ENCODE measurements at regions not wholly inside any gene's neighbourhood (a gene's known extent, or its start where the extent isn't known, plus 50 kb on each side); places are given as distances from the start of the nearest gene placed in this dataset.

- no peak for TF ChIP-seq EZH2 (IDR thresholded peaks at IDR 0.05; ENCODE audit: borderline replicate concordance, low read length)
- no peak for TF ChIP-seq CTCF (conservative IDR thresholded peaks at IDR 0.05 in 1 of 2, IDR thresholded peaks at IDR 0.05 in 1 of 2; ENCODE audit: extremely low read depth in 1 of 2, insufficient read depth in 1 of 2, low read depth in 1 of 2, low read length in 2 of 2)
These were observed 165.8 kb downstream of the INHBA start for GRCh38 chr7:41536873-41537665.
